MCF 10A (cell line): ENCODE measurements at regions not wholly inside any gene's neighbourhood (a gene's known extent, or its start where the extent isn't known, plus 50 kb on each side); places are given as distances from the start of the nearest gene placed in this dataset.
"Not testable (repeated sequence)": the region's sequence is repeated elsewhere in the genome, so short reads cannot be mapped to it uniquely, and the experiment has no call there.

Source experiments
- BruUV-seq: library from RNA; stranded (reverse); fragments of 400-500 nt; replicated peaks from 2 replicates; lab custom pipeline; 2021; lab: Mats Ljungman, UMichigan
- CTCF ChIA-PET: fragments of 300-600 bp; sonication (Branson Sonifier 250); formaldehyde crosslinking; extraction: SDS; loops from one replicate; lab custom pipeline; 2021; ENCODE audit warnings: antibody characterized with exemption, inconsistent platforms; lab: Yijun Ruan, JAX
- POLR2A ChIA-PET: fragments of 300-600, 350-650 bp; sonication (Branson Sonifier 250); formaldehyde crosslinking; extraction: SDS; loops from one replicate; lab custom pipeline; 2020; ENCODE audit warnings: antibody characterized with exemption, inconsistent platforms; lab: Yijun Ruan, JAX
- DNase-seq: peaks from one replicate; pipeline ENCODE4 v3.0.0-alpha.2; 2018; ENCODE audit not compliant: unreplicated experiment
- H3K27ac Mint-ChIP-seq: one replicate; pipeline ENCODE4 v1.8.0; 2022; ENCODE audit warnings: mild to moderate bottlenecking, low read depth, mixed read lengths; ENCODE audit not compliant: unreplicated experiment
- H3K27me3 Mint-ChIP-seq: one replicate; pipeline ENCODE4 v1.8.0; 2022; ENCODE audit warnings: mixed read lengths; ENCODE audit not compliant: insufficient read depth, unreplicated experiment
- H3K36me3 Mint-ChIP-seq: one replicate; pipeline ENCODE4 v1.8.0; 2022; ENCODE audit warnings: mild to moderate bottlenecking, moderate library complexity, mixed read lengths; ENCODE audit not compliant: insufficient read depth, unreplicated experiment
- H3K4me1 Mint-ChIP-seq: one replicate; pipeline ENCODE4 v1.8.0; 2022; ENCODE audit warnings: mixed read lengths; ENCODE audit not compliant: insufficient read depth, unreplicated experiment
- H3K4me3 Mint-ChIP-seq: one replicate; pipeline ENCODE4 v1.8.0; 2022; ENCODE audit warnings: mild to moderate bottlenecking, moderate library complexity, mixed read lengths; ENCODE audit not compliant: unreplicated experiment
- H3K9me3 Mint-ChIP-seq: one replicate; pipeline ENCODE4 v1.8.0; 2022; ENCODE audit warnings: mixed read lengths; ENCODE audit not compliant: unreplicated experiment
- CTCF ChIP-seq: fragments of 200-600 bp; IDR thresholded peaks from one replicate; pipeline ENCODE4 v1.8.0; 2022; ENCODE audit warnings: antibody characterized with exemption, mild to moderate bottlenecking; ENCODE audit not compliant: unreplicated experiment
- intact Hi-C: fragments of 100-400 bp; cut with micrococcal nuclease; formaldehyde crosslinking; loops from 2 replicates; pipeline ENCODE4 v1.14.1; 2022

- CTCF ChIA-PET = interaction anchor here (0.7 kb wide), 1 partner anchor 25 kb away, joined by 3 read pairs; no protein-coding TSS in a partner anchor
- POLR2A ChIA-PET = interaction anchor here (0.6 to 0.7 kb wide), 2 partner anchors 410 to 1744 kb away, joined by 3 read pairs; no protein-coding TSS in a partner anchor
These were observed 227.2 kb downstream of the COX18 start for GRCh38 chr4:72842323-72842722.

DNA sequence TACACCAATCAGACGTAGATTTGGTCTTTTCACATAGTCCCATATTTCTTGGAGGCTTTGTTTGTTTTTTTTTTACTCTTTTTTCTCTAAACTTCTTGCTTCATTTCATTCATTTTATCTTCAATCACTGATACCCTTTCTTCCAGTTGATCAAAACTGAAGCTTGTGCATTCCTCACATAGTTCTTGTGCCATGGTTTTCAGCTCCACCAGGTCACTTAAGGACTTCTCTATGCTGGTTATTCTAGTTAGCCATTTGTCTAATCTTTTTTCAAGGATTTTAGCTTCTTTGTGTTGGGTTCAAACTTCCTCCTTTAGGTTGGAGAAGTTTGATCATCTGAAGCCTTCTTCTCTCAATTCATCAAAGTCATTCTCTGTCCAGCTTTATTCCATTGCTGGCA is 229.3 kb downstream of the COX18 start:
- H3K36me3 Mint-ChIP-seq, H3K4me1 Mint-ChIP-seq, H3K4me3 Mint-ChIP-seq, H3K27me3 Mint-ChIP-seq, CTCF ChIA-PET, H3K9me3 Mint-ChIP-seq, intact Hi-C loops, POLR2A ChIA-PET, DNase-seq, H3K27ac Mint-ChIP-seq, BruUV-seq: not testable (repeated sequence)

More at GRCh38 chr4:72842323-72842722, 227.2 kb downstream of the COX18 start:
- TF ChIP-seq CTCF = no peak
- H3K27ac Mint-ChIP-seq = no peak overlapping the region
- intact Hi-C loops = no loop called here
- peaks cover 8% of the 10 kb centered on the region for H3K9me3 Mint-ChIP-seq
- H3K27me3 Mint-ChIP-seq = no peaks in the 10 kb centered on the region
- BruUV-seq = no TSS peak
- DNase-seq = peak; percentile 19
- H3K4me1 Mint-ChIP-seq = no peaks in the 10 kb centered on the region
- H3K36me3 Mint-ChIP-seq = no peaks in the 10 kb centered on the region
- no peak overlapping the region for H3K4me3 Mint-ChIP-seq

GRCh38 chr4:72828864-72829263 is 240.7 kb downstream of the COX18 start:
- no peaks in the 10 kb centered on the region for H3K27me3 Mint-ChIP-seq
- no peaks in the 10 kb centered on the region for H3K36me3 Mint-ChIP-seq
- no peak for TF ChIP-seq CTCF
- DNase-seq = no peak
- ChIA-PET POLR2A (no interaction called here), CTCF (interaction anchor here (0.6 to 1.1 kb wide), 2 partner anchors 65 to 161 kb away, joined by 3 read pairs; no protein-coding TSS in a partner anchor)
- H3K27ac Mint-ChIP-seq = no peak overlapping the region
- H3K4me3 Mint-ChIP-seq = no peak overlapping the region
- intact Hi-C loops = no loop called here
- H3K4me1 Mint-ChIP-seq = no peaks in the 10 kb centered on the region
- no TSS peak for BruUV-seq
- no peaks in the 10 kb centered on the region for H3K9me3 Mint-ChIP-seq

DNA sequence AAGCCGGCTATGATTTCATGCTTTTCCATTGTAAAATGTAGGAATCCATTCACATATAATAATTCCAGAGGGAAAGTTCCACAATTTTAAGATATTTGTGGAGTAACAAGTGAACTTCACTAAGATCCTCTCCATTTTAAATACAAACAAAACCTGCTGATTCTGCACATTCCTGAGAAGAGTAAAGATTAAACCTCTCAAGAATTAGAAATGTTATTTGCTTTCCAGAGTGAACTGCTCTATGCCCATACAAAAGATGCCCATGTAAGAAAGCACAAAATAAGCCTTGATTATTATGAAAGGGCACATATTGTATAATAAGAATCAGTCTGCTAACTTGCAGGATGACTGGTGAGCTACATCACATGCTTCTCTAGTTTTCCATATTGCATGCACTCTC is 241.5 kb downstream of the COX18 start:
- CTCF ChIA-PET = no interaction called here
- Mint-ChIP-seq H3K9me3 (no peaks in the 10 kb centered on the region), H3K27ac (no peak overlapping the region), H3K4me1 (no peaks in the 10 kb centered on the region), H3K36me3 (no peaks in the 10 kb centered on the region), H3K27me3 (no peaks in the 10 kb centered on the region), H3K4me3 (no peak overlapping the region)
- intact Hi-C loops = no loop called here
- no peak for TF ChIP-seq CTCF
- no peak for DNase-seq
- BruUV-seq = no TSS peak
- POLR2A ChIA-PET = no interaction called here

DNA sequence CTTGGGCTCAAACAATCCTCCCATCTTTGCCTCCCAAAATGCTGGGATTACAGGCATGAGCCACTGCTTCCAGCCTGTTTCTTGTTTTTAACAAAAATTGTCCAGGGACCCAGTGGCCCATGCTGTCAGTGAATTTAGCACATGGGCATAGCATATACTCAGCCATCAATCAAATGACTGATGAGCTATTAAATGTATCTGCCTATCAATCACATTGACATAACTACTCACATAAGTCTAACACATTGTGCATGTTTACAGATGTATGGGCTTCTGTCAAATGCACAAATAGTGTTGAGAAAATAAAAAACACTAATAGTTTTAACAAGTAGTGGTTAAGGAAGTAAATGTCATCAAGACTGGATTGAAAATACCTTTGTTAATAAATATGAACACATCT is 249.4 kb downstream of the COX18 start:
- H3K27me3 Mint-ChIP-seq = no peaks in the 10 kb centered on the region
- H3K36me3 Mint-ChIP-seq = no peaks in the 10 kb centered on the region
- intact Hi-C loops = no loop called here
- no peaks in the 10 kb centered on the region for H3K4me1 Mint-ChIP-seq
- no peak for DNase-seq
- no peak overlapping the region for H3K27ac Mint-ChIP-seq
- ChIA-PET CTCF (no interaction called here), POLR2A (no interaction called here)
- H3K4me3 Mint-ChIP-seq = no peak overlapping the region
- TF ChIP-seq CTCF = no peak
- H3K9me3 Mint-ChIP-seq = no peaks in the 10 kb centered on the region
- BruUV-seq = no TSS peak
